NB4 (cell line): ENCODE measurements at regions not wholly inside any gene's neighbourhood (a gene's known extent, or its start where the extent isn't known, plus 50 kb on each side); places are given as distances from the start of the nearest gene placed in this dataset.

ENCODE experiments used
- MAX ChIP-seq: IDR thresholded peaks from 2 replicates; pipeline ENCODE4 v1.6.1; 2011; ENCODE audit warnings: low read depth, low read length
- MYC ChIP-seq: IDR thresholded peaks from 2 replicates; pipeline ENCODE4 v1.6.1; 2011; ENCODE audit warnings: low read depth, low read length
- POLR2A ChIP-seq: IDR thresholded peaks from 2 replicates; pipeline ENCODE4 v1.6.1; 2011; ENCODE audit warnings: mild to moderate bottlenecking; ENCODE audit not compliant: insufficient read length; ENCODE audit errors: extremely low read depth
- TF ChIP-seq, protein P1 (sequence below): IDR thresholded peaks from one replicate; pipeline ENCODE4 v1.5.1; 2012; ENCODE audit warnings: low read depth, low read length

DNA sequence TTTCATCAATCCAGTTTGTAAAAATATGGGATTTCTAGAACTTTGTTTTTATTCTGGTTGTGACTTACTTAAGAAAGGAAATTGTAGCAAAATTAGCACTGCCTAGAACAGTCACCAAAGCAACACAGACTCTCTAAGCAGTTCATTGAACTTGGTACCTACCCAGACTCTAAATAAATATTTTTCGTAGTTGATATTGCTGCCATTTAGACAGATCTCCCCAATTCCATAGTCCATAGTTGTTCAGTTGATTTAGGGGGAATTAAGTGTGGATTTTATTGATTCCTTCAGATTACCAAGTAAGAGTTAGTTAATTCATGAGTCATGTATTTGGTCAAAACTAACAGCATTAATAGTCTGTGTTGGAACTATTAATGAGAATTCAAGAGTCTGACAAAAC is 822.5 kb downstream of the DHX35 start:
- TF ChIP-seq, protein P1, sequence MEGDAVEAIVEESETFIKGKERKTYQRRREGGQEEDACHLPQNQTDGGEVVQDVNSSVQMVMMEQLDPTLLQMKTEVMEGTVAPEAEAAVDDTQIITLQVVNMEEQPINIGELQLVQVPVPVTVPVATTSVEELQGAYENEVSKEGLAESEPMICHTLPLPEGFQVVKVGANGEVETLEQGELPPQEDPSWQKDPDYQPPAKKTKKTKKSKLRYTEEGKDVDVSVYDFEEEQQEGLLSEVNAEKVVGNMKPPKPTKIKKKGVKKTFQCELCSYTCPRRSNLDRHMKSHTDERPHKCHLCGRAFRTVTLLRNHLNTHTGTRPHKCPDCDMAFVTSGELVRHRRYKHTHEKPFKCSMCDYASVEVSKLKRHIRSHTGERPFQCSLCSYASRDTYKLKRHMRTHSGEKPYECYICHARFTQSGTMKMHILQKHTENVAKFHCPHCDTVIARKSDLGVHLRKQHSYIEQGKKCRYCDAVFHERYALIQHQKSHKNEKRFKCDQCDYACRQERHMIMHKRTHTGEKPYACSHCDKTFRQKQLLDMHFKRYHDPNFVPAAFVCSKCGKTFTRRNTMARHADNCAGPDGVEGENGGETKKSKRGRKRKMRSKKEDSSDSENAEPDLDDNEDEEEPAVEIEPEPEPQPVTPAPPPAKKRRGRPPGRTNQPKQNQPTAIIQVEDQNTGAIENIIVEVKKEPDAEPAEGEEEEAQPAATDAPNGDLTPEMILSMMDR, result no peak
- TF ChIP-seq POLR2A, result no peak
- TF ChIP-seq MAX, result no peak
- TF ChIP-seq MYC, result no peak
